ENCODE measurements at regions not wholly inside any gene's neighbourhood (a gene's known extent, or its start where the extent isn't known, plus 50 kb on each side); places are given as distances from the start of the nearest gene placed in this dataset.

GRCh38 chr6:163761481-163761880, 347.0 kb downstream of the QKI start (continued):
- TF ChIP-seq, protein P1, sequence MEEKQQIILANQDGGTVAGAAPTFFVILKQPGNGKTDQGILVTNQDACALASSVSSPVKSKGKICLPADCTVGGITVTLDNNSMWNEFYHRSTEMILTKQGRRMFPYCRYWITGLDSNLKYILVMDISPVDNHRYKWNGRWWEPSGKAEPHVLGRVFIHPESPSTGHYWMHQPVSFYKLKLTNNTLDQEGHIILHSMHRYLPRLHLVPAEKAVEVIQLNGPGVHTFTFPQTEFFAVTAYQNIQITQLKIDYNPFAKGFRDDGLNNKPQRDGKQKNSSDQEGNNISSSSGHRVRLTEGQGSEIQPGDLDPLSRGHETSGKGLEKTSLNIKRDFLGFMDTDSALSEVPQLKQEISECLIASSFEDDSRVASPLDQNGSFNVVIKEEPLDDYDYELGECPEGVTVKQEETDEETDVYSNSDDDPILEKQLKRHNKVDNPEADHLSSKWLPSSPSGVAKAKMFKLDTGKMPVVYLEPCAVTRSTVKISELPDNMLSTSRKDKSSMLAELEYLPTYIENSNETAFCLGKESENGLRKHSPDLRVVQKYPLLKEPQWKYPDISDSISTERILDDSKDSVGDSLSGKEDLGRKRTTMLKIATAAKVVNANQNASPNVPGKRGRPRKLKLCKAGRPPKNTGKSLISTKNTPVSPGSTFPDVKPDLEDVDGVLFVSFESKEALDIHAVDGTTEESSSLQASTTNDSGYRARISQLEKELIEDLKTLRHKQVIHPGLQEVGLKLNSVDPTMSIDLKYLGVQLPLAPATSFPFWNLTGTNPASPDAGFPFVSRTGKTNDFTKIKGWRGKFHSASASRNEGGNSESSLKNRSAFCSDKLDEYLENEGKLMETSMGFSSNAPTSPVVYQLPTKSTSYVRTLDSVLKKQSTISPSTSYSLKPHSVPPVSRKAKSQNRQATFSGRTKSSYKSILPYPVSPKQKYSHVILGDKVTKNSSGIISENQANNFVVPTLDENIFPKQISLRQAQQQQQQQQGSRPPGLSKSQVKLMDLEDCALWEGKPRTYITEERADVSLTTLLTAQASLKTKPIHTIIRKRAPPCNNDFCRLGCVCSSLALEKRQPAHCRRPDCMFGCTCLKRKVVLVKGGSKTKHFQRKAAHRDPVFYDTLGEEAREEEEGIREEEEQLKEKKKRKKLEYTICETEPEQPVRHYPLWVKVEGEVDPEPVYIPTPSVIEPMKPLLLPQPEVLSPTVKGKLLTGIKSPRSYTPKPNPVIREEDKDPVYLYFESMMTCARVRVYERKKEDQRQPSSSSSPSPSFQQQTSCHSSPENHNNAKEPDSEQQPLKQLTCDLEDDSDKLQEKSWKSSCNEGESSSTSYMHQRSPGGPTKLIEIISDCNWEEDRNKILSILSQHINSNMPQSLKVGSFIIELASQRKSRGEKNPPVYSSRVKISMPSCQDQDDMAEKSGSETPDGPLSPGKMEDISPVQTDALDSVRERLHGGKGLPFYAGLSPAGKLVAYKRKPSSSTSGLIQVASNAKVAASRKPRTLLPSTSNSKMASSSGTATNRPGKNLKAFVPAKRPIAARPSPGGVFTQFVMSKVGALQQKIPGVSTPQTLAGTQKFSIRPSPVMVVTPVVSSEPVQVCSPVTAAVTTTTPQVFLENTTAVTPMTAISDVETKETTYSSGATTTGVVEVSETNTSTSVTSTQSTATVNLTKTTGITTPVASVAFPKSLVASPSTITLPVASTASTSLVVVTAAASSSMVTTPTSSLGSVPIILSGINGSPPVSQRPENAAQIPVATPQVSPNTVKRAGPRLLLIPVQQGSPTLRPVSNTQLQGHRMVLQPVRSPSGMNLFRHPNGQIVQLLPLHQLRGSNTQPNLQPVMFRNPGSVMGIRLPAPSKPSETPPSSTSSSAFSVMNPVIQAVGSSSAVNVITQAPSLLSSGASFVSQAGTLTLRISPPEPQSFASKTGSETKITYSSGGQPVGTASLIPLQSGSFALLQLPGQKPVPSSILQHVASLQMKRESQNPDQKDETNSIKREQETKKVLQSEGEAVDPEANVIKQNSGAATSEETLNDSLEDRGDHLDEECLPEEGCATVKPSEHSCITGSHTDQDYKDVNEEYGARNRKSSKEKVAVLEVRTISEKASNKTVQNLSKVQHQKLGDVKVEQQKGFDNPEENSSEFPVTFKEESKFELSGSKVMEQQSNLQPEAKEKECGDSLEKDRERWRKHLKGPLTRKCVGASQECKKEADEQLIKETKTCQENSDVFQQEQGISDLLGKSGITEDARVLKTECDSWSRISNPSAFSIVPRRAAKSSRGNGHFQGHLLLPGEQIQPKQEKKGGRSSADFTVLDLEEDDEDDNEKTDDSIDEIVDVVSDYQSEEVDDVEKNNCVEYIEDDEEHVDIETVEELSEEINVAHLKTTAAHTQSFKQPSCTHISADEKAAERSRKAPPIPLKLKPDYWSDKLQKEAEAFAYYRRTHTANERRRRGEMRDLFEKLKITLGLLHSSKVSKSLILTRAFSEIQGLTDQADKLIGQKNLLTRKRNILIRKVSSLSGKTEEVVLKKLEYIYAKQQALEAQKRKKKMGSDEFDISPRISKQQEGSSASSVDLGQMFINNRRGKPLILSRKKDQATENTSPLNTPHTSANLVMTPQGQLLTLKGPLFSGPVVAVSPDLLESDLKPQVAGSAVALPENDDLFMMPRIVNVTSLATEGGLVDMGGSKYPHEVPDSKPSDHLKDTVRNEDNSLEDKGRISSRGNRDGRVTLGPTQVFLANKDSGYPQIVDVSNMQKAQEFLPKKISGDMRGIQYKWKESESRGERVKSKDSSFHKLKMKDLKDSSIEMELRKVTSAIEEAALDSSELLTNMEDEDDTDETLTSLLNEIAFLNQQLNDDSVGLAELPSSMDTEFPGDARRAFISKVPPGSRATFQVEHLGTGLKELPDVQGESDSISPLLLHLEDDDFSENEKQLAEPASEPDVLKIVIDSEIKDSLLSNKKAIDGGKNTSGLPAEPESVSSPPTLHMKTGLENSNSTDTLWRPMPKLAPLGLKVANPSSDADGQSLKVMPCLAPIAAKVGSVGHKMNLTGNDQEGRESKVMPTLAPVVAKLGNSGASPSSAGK (IDR thresholded peaks at IDR 0.05): no peak
- TF ChIP-seq SMARCA4 (IDR thresholded peaks at IDR 0.05): no peak
- no peak for TF ChIP-seq ZNF12 (CRISPR knock-in tag; IDR thresholded peaks at IDR 0.05)
- TF ChIP-seq SIX5 (IDR thresholded peaks at IDR 0.05; ENCODE audit: borderline replicate concordance in 1 of 2, insufficient read depth in 1 of 2, low read depth in 1 of 2, low read length in 2 of 2): no peak
- no peak for TF ChIP-seq RREB1 (CRISPR knock-in tag; IDR thresholded peaks at IDR 0.05)
- no peak for TF ChIP-seq USF2 (CRISPR knock-in tag; IDR thresholded peaks at IDR 0.05)
- TF ChIP-seq ZC3H4 (CRISPR knock-in tag; IDR thresholded peaks at IDR 0.05; ENCODE audit: borderline replicate concordance): no peak

All from K562 (cell line).